Stomach (tissue), 8 donors: ENCODE measurements at regions not wholly inside any gene's neighbourhood (a gene's known extent, or its start where the extent isn't known, plus 50 kb on each side); places are given as distances from the start of the nearest gene placed in this dataset.

Experiments
- DNase-seq, 2 donors: peaks; one replicate each; pipeline versions ENCODE4 v3.0.0 to v3.0.0-alpha.2; 2013 to 2019
- H3K27ac ChIP-seq, 5 donors: fragments of 200-600 bp in 4 of 5; sonication (generic) in 4 of 5; one replicate each; pipeline ENCODE4 v1.5.1; 2013 to 2019; ENCODE audit warnings: mild to moderate bottlenecking in 1 of 5, moderate library complexity in 1 of 5
- H3K27me3 ChIP-seq, 3 donors: fragments of 200-600 bp; sonication (generic); one replicate each; pipeline ENCODE4 v1.5.1; 2017 to 2019; ENCODE audit warnings: mixed run types in 1 of 3
- H3K36me3 ChIP-seq, 4 donors: fragments of 200-600 bp; sonication (generic); 1 replicate in 3 of 4; 2 replicates in 1 of 4; pipeline ENCODE4 v1.5.1; 2016 to 2019
- H3K4me1 ChIP-seq, 4 donors: fragments of 200-600 bp; sonication (generic); one replicate each; pipeline ENCODE4 v1.5.1; 2016 to 2019
- H3K4me3 ChIP-seq, 4 donors: fragments of 200-600 bp; sonication (generic) in 3 of 4; one replicate each; pipeline ENCODE4 v1.5.1; 2016 to 2019; ENCODE audit warnings: mild to moderate bottlenecking in 1 of 4
- H3K9me3 ChIP-seq, 4 donors: fragments of 200-600 bp; sonication (generic); one replicate each; pipeline ENCODE4 v1.5.1; 2016 to 2019
- CTCF ChIP-seq, 7 experiments: fragments of 450-650 bp in 4 of 7; fragments of 200-600 bp in 3 of 7; sonication (generic) in 3 of 7; IDR thresholded peaks; one replicate each; pipeline ENCODE4 v1.5.1; 2016 to 2019; ENCODE audit warnings: antibody characterized with exemption in 7 of 7, control low read depth in 2 of 7, mild to moderate bottlenecking in 1 of 7
- EP300 ChIP-seq: sonication (generic); formaldehyde crosslinking; IDR thresholded peaks from one replicate; pipeline ENCODE4 v1.6.1; 2017; ENCODE audit warnings: antibody characterized with exemption
- POLR2A ChIP-seq, 4 donors: fragments of 450-650 bp; IDR thresholded peaks; one replicate each; pipeline ENCODE4 v1.6.1; 2016; ENCODE audit warnings: antibody characterized with exemption in 4 of 4, control low read depth in 2 of 4, mild to moderate bottlenecking in 1 of 4, moderate library complexity in 1 of 4
- POLR2AphosphoS5 ChIP-seq, 3 donors: sonication (generic); formaldehyde crosslinking; IDR thresholded peaks; one replicate each; pipeline ENCODE4 v1.6.1; 2016; ENCODE audit warnings: antibody characterized with exemption in 3 of 3
- WGBS, 5 donors: extraction: QIAGEN DNeasy Blood & Tissue Kit in 3 of 5; methylation state at CpG; one replicate each; pipeline versions ENCODE4 v1.1.5 to v1.1.7; 2013 to 2018; 5-methylcytosine and 5-hydroxymethylcytosine counted together
- intact Hi-C: fragments of 100-400 bp; cut with DNase I; formaldehyde crosslinking; loops from one replicate; pipeline ENCODE4 v1.15.1; 2023; ENCODE audit warnings: low total_unique reads
- donor health status: healthy with polysubstance abuse.
- donor health status: Bipolar disorder and iron deficiency.
- donor health status: healthy.

GRCh38 chr1:29584362-29584761 lies 348.0 kb downstream of the PTPRU start:
- Histone ChIP-seq H3K36me3 (no peaks in the 10 kb centered on the region), H3K9me3 (no peaks in the 10 kb centered on the region), H3K4me3 (no peak overlapping the region), H3K4me1 (no peaks in the 10 kb centered on the region), H3K27me3 (peaks cover 0 to 59% (median 0%) of the 10 kb centered on the region in 3 donors), H3K27ac (no peak overlapping the region)
- 56 to 74% (median 60%) methylated on average over 3 of the region's 3 CpGs for WGBS, 5 donors
- TF ChIP-seq POLR2A (IDR thresholded peaks at IDR 0.05) (no peak), CTCF (IDR thresholded peaks at IDR 0.05) (no peak), EP300 (no peak), POLR2AphosphoS5 (IDR thresholded peaks at IDR 0.05) (no peak)
- intact Hi-C loops: no loop called here
- no peak for DNase-seq

GRCh38 chr1:29583727-29584126 lies 347.4 kb downstream of the PTPRU start:
- DNase-seq: no peak
- no peaks in the 10 kb centered on the region for H3K9me3 ChIP-seq
- no peaks in the 10 kb centered on the region for H3K4me1 ChIP-seq
- H3K27ac ChIP-seq: no peak overlapping the region
- H3K27me3 ChIP-seq: peaks cover 0 to 59% (median 0%) of the 10 kb centered on the region in 3 donors
- TF ChIP-seq CTCF (IDR thresholded peaks at IDR 0.05) (no peak), POLR2AphosphoS5 (IDR thresholded peaks at IDR 0.05) (no peak), POLR2A (IDR thresholded peaks at IDR 0.05) (no peak), EP300 (no peak)
- H3K36me3 ChIP-seq: no peaks in the 10 kb centered on the region
- intact Hi-C loops: no loop called here
- WGBS, 5 donors: 64 to 76% (median 69%) methylated on average over 5 of the region's 5 CpGs
- no peak overlapping the region for H3K4me3 ChIP-seq

GRCh38 chr1:29581256-29581655 lies 344.9 kb downstream of the PTPRU start:
- Histone ChIP-seq H3K4me3 (no peak overlapping the region), H3K9me3 (no peaks in the 10 kb centered on the region), H3K27me3 (peaks cover 0 to 60% (median 4%) of the 10 kb centered on the region in 3 donors), H3K27ac (no peak overlapping the region), H3K4me1 (no peaks in the 10 kb centered on the region), H3K36me3 (no peaks in the 10 kb centered on the region)
- TF ChIP-seq POLR2A (IDR thresholded peaks at IDR 0.05) (no peak), POLR2AphosphoS5 (IDR thresholded peaks at IDR 0.05) (no peak), CTCF (IDR thresholded peaks at IDR 0.05) (no peak), EP300 (no peak)
- intact Hi-C loops: no loop called here
- DNase-seq: no peak
- 77 to 85% (median 81%) methylated on average over 4 of the region's 4 CpGs for WGBS, 5 donors

GRCh38 chr1:29579821-29580425 lies 343.6 kb downstream of the PTPRU start:
- DNase-seq: no peak
- no peak for TF ChIP-seq POLR2A (IDR thresholded peaks at IDR 0.05)
- TF ChIP-seq POLR2AphosphoS5 (IDR thresholded peaks at IDR 0.05): no peak
- TF ChIP-seq CTCF (IDR thresholded peaks at IDR 0.05): no peak
- TF ChIP-seq EP300: no peak
- intact Hi-C loops: no loop called here
- Histone ChIP-seq H3K4me1 (no peaks in the 10 kb centered on the region), H3K27me3 (peaks cover 0 to 51% (median 4%) of the 10 kb centered on the region in 3 donors), H3K36me3 (no peaks in the 10 kb centered on the region), H3K4me3 (no peak overlapping the region), H3K9me3 (no peaks in the 10 kb centered on the region), H3K27ac (no peak overlapping the region)
- 66 to 74% (median 70%) methylated on average over 5 of the region's 5 CpGs for WGBS, 5 donors
